GM12878 (cell line): ENCODE measurements at regions not wholly inside any gene's neighbourhood (a gene's known extent, or its start where the extent isn't known, plus 50 kb on each side); places are given as distances from the start of the nearest gene placed in this dataset.

Source experiments
- ATAC-seq: fragments of 200-7000 bp; cut with Tn5 transposase; 3 replicates; pipeline ENCODE4 v1.9.1; 2020; ENCODE audit warnings: mild to moderate bottlenecking, moderate library complexity
- BruUV-seq: library from RNA; stranded (reverse); fragments of 400-500 nt; replicated peaks from 2 replicates; lab custom pipeline; 2021; lab: Mats Ljungman, UMichigan
- CTCF ChIA-PET: fragments of 300-600 bp; sonication (Branson Sonifier 250); formaldehyde crosslinking; extraction: SDS; loops from one replicate; lab custom pipeline; 2021; ENCODE audit warnings: inconsistent platforms; lab: Yijun Ruan, JAX
- POLR2A ChIA-PET: fragments of 350-600 bp; formaldehyde crosslinking; extraction: SDS; loops from one replicate; lab custom pipeline; 2021; ENCODE audit warnings: inconsistent platforms; lab: Charles Lee
- RAD21 ChIA-PET: fragments of 300-600 bp; sonication (Branson Sonifier 250); formaldehyde crosslinking; loops from one replicate; lab custom pipeline; 2023; ENCODE audit warnings: antibody characterized with exemption; ENCODE audit not compliant: unreplicated experiment; lab: Charles Lee
- SMC1A ChIA-PET: fragments of 300-600 bp; sonication (Branson Sonifier 250); formaldehyde crosslinking; loops from one replicate; lab custom pipeline; 2023; ENCODE audit not compliant: unreplicated experiment, uncharacterized antibody; lab: Charles Lee
- DNase-seq: peaks from one replicate; pipeline ENCODE4 v3.0.0-alpha.2; 2011; ENCODE audit warnings: low read depth, low spot score
- FAIRE-seq: peaks from 3 replicates; lab custom pipeline; 2011; peaks lifted over from hg19 to GRCh38; lab: Jason Lieb, UNC
- H2AFZ ChIP-seq: 2 replicates; pipeline ENCODE4 v1.6.0; 2011; ENCODE audit warnings: low read depth, low read length, control low read depth; ENCODE audit not compliant: control insufficient read depth
- H3K27ac ChIP-seq: 2 replicates; pipeline ENCODE4 v1.5.1; 2011; ENCODE audit warnings: control low read depth; ENCODE audit not compliant: control insufficient read depth, insufficient read depth
- H3K27me3 ChIP-seq, 2 experiments: replicated peaks in 1 of 2; 2 replicates each; pipeline versions ENCODE4 v1.6.0 to v1.6.1; 2011; ENCODE audit warnings: low read length in 1 of 2; ENCODE audit not compliant: control insufficient read depth in 2 of 2, insufficient read depth in 2 of 2
- H3K36me3 ChIP-seq, 2 experiments: 2 replicates each; pipeline ENCODE4 v1.5.1; 2011; ENCODE audit warnings: low read length in 1 of 2; ENCODE audit not compliant: control insufficient read depth in 2 of 2, insufficient read depth in 2 of 2
- H3K4me1 ChIP-seq: 2 replicates; pipeline ENCODE4 v1.6.1; 2011; ENCODE audit warnings: mild to moderate bottlenecking, low read length, moderate library complexity, mixed read lengths; ENCODE audit not compliant: control insufficient read depth, insufficient read depth
- H3K4me2 ChIP-seq: 2 replicates; pipeline ENCODE4 v1.6.0; 2011; ENCODE audit warnings: control low read depth; ENCODE audit not compliant: control insufficient read depth, insufficient read depth
- H3K4me3 ChIP-seq: fragments of 200-600 bp; sonication (generic); 2 replicates; pipeline ENCODE4 v1.5.1; 2016
- H3K79me2 ChIP-seq: 2 replicates; pipeline ENCODE4 v1.6.0; 2011; ENCODE audit warnings: low read length; ENCODE audit not compliant: control insufficient read depth, insufficient read depth
- H3K9ac ChIP-seq: 2 replicates; pipeline ENCODE4 v1.8.0; 2011; ENCODE audit warnings: low read length, control low read depth, mixed read lengths; ENCODE audit not compliant: control insufficient read depth, insufficient read depth
- H3K9me3 ChIP-seq: replicated peaks from 3 replicates; pipeline ENCODE4 v1.5.1; 2011; ENCODE audit warnings: mild to moderate bottlenecking, low read length; ENCODE audit not compliant: control insufficient read depth, insufficient read depth
- H4K20me1 ChIP-seq: 2 replicates; pipeline ENCODE4 v1.6.0; 2011; ENCODE audit not compliant: control insufficient read depth, insufficient read depth
- BRCA1 ChIP-seq: IDR thresholded peaks from 2 replicates; pipeline ENCODE4 v1.6.1; 2011; ENCODE audit warnings: low read depth, low read length, improper control_type of control experiment
- EP300 ChIP-seq, 2 experiments: fragments of 150-350 bp in 1 of 2; IDR thresholded peaks; 2 replicates each; pipeline ENCODE4 v1.6.1; 2011 to 2012; ENCODE audit warnings: low read depth in 2 of 2, low read length in 2 of 2, borderline replicate concordance in 1 of 2, improper control_type of control experiment in 1 of 2, inconsistent platforms in 1 of 2; ENCODE audit not compliant: control insufficient read depth in 1 of 2
- ESRRA ChIP-seq: IDR thresholded peaks from 2 replicates; pipeline ENCODE4 v1.6.1; 2012; ENCODE audit warnings: mild to moderate bottlenecking, low read length, improper control_type of control experiment
- IKZF1 ChIP-seq: fragments of 450-650 bp; conservative IDR thresholded peaks from 2 replicates; pipeline ENCODE4 v1.6.1; 2017; ENCODE audit warnings: antibody characterized with exemption, mild to moderate bottlenecking
- IRF5 ChIP-seq: fragments of 450-650 bp; IDR thresholded peaks from 2 replicates; pipeline ENCODE4 v1.6.1; 2017; ENCODE audit warnings: borderline replicate concordance
- JUNB ChIP-seq: IDR thresholded peaks from 2 replicates; pipeline ENCODE4 v1.6.1; 2016; ENCODE audit warnings: antibody characterized with exemption, mild to moderate bottlenecking
- JUND ChIP-seq: IDR thresholded peaks from 2 replicates; pipeline ENCODE4 v1.6.1; 2012; ENCODE audit warnings: low read depth, mild to moderate bottlenecking, low read length, improper control_type of control experiment, moderate library complexity
- MXI1 ChIP-seq: fragments of 150-350 bp; IDR thresholded peaks from 2 replicates; pipeline ENCODE4 v1.6.1; 2011; ENCODE audit warnings: low read depth, mild to moderate bottlenecking, inconsistent platforms, low read length, improper control_type of control experiment
- RB1 ChIP-seq: fragments of 450-650 bp; formaldehyde crosslinking; IDR thresholded peaks from 2 replicates; pipeline ENCODE4 v1.6.1; 2017; ENCODE audit warnings: mild to moderate bottlenecking, borderline replicate concordance
- RCOR1 ChIP-seq: conservative IDR thresholded peaks from 2 replicates; pipeline ENCODE4 v1.6.1; 2012; ENCODE audit warnings: low read depth, low read length, improper control_type of control experiment
- TCF12 ChIP-seq: IDR thresholded peaks from 2 replicates; pipeline ENCODE4 v1.6.1; 2011; ENCODE audit warnings: low read depth, mild to moderate bottlenecking, low read length
- YY1 ChIP-seq: IDR thresholded peaks from 2 replicates; pipeline ENCODE4 v1.6.1; 2011; ENCODE audit warnings: low read depth, mild to moderate bottlenecking, low read length
- ZNF384 ChIP-seq: IDR thresholded peaks from 2 replicates; pipeline ENCODE4 v1.6.1; 2012; ENCODE audit warnings: low read depth, mild to moderate bottlenecking, low read length, improper control_type of control experiment, borderline replicate concordance
- ZNF592 ChIP-seq: fragments of 450-650 bp; IDR thresholded peaks from 2 replicates; pipeline ENCODE4 v1.6.1; 2017; ENCODE audit warnings: mild to moderate bottlenecking, moderate library complexity
- WGBS: methylation state at CpG from one replicate; pipeline ENCODE4 v1.1.6; 2016; ENCODE audit warnings: low lambda C conversion rate; ENCODE audit not compliant: insufficient replicate concordance, insufficient coverage; ENCODE audit errors: missing lambda C conversion rate; 5-methylcytosine and 5-hydroxymethylcytosine counted together
- in situ Hi-C: fragments of 300-500 bp; cut with MboI; formaldehyde crosslinking; loops from 9 replicates; pipeline ENCODE4 v1.14.3; 2018; ENCODE audit warnings: mixed read lengths
- intact Hi-C: fragments of 100-400 bp; cut with micrococcal nuclease; formaldehyde crosslinking; loops from one replicate; pipeline ENCODE4 v1.14.2; 2022; ENCODE audit not compliant: unreplicated experiment
- TF ChIP-seq, protein P1 (sequence below): fragments of 450-650 bp; IDR thresholded peaks from 2 replicates; pipeline ENCODE4 v1.6.1; 2018; ENCODE audit warnings: mild to moderate bottlenecking, low read depth, moderate library complexity; ENCODE audit not compliant: partially characterized antibody

DNA sequence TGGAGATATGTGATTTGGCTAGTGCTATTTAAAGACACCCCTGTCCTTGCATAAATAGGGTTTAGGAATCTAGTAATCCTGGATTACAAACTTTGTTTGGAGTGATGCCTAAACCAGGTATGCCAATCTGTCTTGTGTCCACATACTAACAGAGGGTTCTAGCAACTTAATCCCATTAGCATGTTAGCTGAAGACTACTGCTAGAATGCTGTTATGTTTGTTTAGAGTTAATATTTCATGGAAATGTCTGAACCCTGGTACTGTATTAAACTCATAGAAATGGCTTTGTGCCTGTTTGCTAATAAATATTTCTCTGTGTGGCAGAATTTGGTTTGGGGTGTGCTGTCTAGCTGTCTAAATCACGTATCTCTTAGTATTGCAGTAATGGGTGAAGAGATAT is 150.8 kb downstream of the PFKFB3 start:
- TF ChIP-seq EP300 (IDR thresholded peaks at IDR 0.05; ENCODE audit: borderline replicate concordance in 1 of 2, control insufficient read depth in 1 of 2, low read depth in 2 of 2, low read length in 2 of 2) (no peak), ZNF592 (no peak), RCOR1 (no peak), IRF5 (no peak), YY1 (no peak), JUND (no peak), IKZF1 (no peak), MXI1 (no peak), BRCA1 (no peak), ESRRA (no peak), JUNB (no peak), ZNF384 (no peak), TCF12 (no peak), RB1 (no peak)
- TF ChIP-seq, protein P1, sequence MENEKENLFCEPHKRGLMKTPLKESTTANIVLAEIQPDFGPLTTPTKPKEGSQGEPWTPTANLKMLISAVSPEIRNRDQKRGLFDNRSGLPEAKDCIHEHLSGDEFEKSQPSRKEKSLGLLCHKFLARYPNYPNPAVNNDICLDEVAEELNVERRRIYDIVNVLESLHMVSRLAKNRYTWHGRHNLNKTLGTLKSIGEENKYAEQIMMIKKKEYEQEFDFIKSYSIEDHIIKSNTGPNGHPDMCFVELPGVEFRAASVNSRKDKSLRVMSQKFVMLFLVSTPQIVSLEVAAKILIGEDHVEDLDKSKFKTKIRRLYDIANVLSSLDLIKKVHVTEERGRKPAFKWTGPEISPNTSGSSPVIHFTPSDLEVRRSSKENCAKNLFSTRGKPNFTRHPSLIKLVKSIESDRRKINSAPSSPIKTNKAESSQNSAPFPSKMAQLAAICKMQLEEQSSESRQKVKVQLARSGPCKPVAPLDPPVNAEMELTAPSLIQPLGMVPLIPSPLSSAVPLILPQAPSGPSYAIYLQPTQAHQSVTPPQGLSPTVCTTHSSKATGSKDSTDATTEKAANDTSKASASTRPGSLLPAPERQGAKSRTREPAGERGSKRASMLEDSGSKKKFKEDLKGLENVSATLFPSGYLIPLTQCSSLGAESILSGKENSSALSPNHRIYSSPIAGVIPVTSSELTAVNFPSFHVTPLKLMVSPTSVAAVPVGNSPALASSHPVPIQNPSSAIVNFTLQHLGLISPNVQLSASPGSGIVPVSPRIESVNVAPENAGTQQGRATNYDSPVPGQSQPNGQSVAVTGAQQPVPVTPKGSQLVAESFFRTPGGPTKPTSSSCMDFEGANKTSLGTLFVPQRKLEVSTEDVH, result no peak
- TF ChIP-seq, all 136 proteins: peak for 0
- H2AFZ ChIP-seq, result no peak overlapping the region
- CTCF ChIA-PET, result interaction anchor here (0.7 to 1.5 kb wide), 3 partner anchors 12 to 48 kb away, joined by 3 to 4 read pairs (median 3); no protein-coding TSS in a partner anchor
- peaks cover 14% of the 10 kb centered on the region for H3K4me1 ChIP-seq
- no peaks in the 10 kb centered on the region for H3K79me2 ChIP-seq
- no peak overlapping the region for H3K27ac ChIP-seq
- no TSS peak for BruUV-seq
- FAIRE-seq (no peak), DNase-seq (no peak), ATAC-seq (no peak)
- SMC1A ChIA-PET, result interaction anchor here (0.7 to 10.1 kb wide), 6 partner anchors 9 to 85 kb away, joined by 3 to 138 read pairs (median 4); no protein-coding TSS in a partner anchor
- RAD21 ChIA-PET, result no interaction called here
- peaks cover 4% of the 10 kb centered on the region; the same call in 2 of the 3 replicates for H3K9me3 ChIP-seq
- no peaks in the 10 kb centered on the region for H3K36me3 ChIP-seq
- intact Hi-C loops, result no loop called here
- H3K27me3 ChIP-seq, result no peaks in the 10 kb centered on the region
- 0% methylated on average over 1 of the region's 1 CpG for WGBS
- in situ Hi-C loops, result no loop called here
- H3K9ac ChIP-seq, result no peak overlapping the region
- no peak overlapping the region for H3K4me2 ChIP-seq
- H4K20me1 ChIP-seq, result no peaks in the 10 kb centered on the region
- POLR2A ChIA-PET, result no interaction called here
- H3K4me3 ChIP-seq, result no peak overlapping the region
